NCI-H82 treated with DMSO at 0.1 percent for 48 hours (cell line): ENCODE measurements at regions not wholly inside any gene's neighbourhood (a gene's known extent, or its start where the extent isn't known, plus 50 kb on each side); places are given as distances from the start of the nearest gene placed in this dataset.
"Not testable (repeated sequence)": the region's sequence is repeated elsewhere in the genome, so short reads cannot be mapped to it uniquely, and the experiment has no call there.

Experiments used
- DNase-seq: peaks from one replicate; lab custom pipeline; 2025; ENCODE audit not compliant: unreplicated experiment; lab: John Stamatoyannopoulos, UW

GRCh38 chr6:144675231-144675861, 390.2 kb downstream of the UTRN start:
- DNase-seq = no peak

GRCh38 chr6:144676310-144676709, 391.2 kb downstream of the UTRN start:
- DNase-seq = not testable (repeated sequence)

- DNase-seq = not testable (repeated sequence)
These were observed 392.1 kb downstream of the UTRN start for GRCh38 chr6:144677263-144677662.

GRCh38 chr6:144678844-144679243, 393.7 kb downstream of the UTRN start:
- no peak for DNase-seq

- no peak for DNase-seq
These were observed 396.2 kb downstream of the UTRN start for GRCh38 chr6:144681334-144681733.

- no peak for DNase-seq
These were observed 398.3 kb downstream of the UTRN start for GRCh38 chr6:144683216-144684070.

GRCh38 chr6:144688713-144689112, 403.6 kb downstream of the UTRN start:
- no peak for DNase-seq

- no peak for DNase-seq
These were observed 404.4 kb downstream of the UTRN start for GRCh38 chr6:144689503-144690040.

- DNase-seq = no peak
These were observed 405.0 kb downstream of the UTRN start for GRCh38 chr6:144690133-144690532.

GRCh38 chr6:144690666-144691065, 405.5 kb downstream of the UTRN start:
- no peak for DNase-seq

GRCh38 chr6:144692050-144692449, 406.9 kb downstream of the UTRN start:
- not testable (repeated sequence) for DNase-seq

GRCh38 chr6:144695858-144696533, 410.9 kb downstream of the UTRN start:
- no peak for DNase-seq

- no peak for DNase-seq
These were observed 411.7 kb downstream of the UTRN start for GRCh38 chr6:144696610-144697368.

- DNase-seq = no peak
These were observed 412.2 kb downstream of the UTRN start for GRCh38 chr6:144697369-144697760.

- no peak for DNase-seq
These were observed 412.7 kb downstream of the UTRN start for GRCh38 chr6:144697801-144698200.

- no peak for DNase-seq
These were observed 417.6 kb downstream of the UTRN start for GRCh38 chr6:144702781-144703180.

GRCh38 chr6:144710207-144710606, 425.1 kb downstream of the UTRN start:
- no peak for DNase-seq

- no peak for DNase-seq
These were observed 426.5 kb downstream of the UTRN start for GRCh38 chr6:144711661-144712060.

GRCh38 chr6:144712541-144712940, 427.4 kb downstream of the UTRN start:
- DNase-seq = no peak

- DNase-seq = no peak
These were observed 429.0 kb downstream of the UTRN start for GRCh38 chr6:144714021-144714712.
